ENCODE measurements at regions not wholly inside any gene's neighbourhood (a gene's known extent, or its start where the extent isn't known, plus 50 kb on each side); places are given as distances from the start of the nearest gene placed in this dataset.

GRCh38 chr3:152550284-152550683, 281.6 kb downstream of the MBNL1 start:
- Histone ChIP-seq H3K4me2 (no peak overlapping the region), H3K4me1 (no peaks in the 10 kb centered on the region), H3K27ac (no peak overlapping the region), H3K9me3 (0 out of 3 replicates have a peak, but pooled peaks cover 3% of the 10 kb centered on the region), H3K4me3 (no peak overlapping the region)
- ChIA-PET POLR2A (no interaction called here), CTCF (no interaction called here)
- no peak for TF ChIP-seq CHD4 (IDR thresholded peaks at IDR 0.05; ENCODE audit: borderline replicate concordance)
- no peak for TF ChIP-seq ZC3H11A (IDR thresholded peaks at IDR 0.05)
- no peak for TF ChIP-seq EP300 (IDR thresholded peaks at IDR 0.05)
- no peak for TF ChIP-seq MAX (IDR thresholded peaks at IDR 0.05)
- no peak for TF ChIP-seq ZSCAN20 (CRISPR knock-in tag; IDR thresholded peaks at IDR 0.05)
- no peak for TF ChIP-seq E2F6 (IDR thresholded peaks at IDR 0.05; ENCODE audit: borderline replicate concordance, low read depth)
- TF ChIP-seq JUNB (IDR thresholded peaks at IDR 0.05): no peak
- no peak for TF ChIP-seq RNF2 (IDR thresholded peaks at IDR 0.05; ENCODE audit: borderline replicate concordance, low read depth)
- TF ChIP-seq TP53 (CRISPR knock-in tag; IDR thresholded peaks at IDR 0.05): no peak
- TF ChIP-seq HMGXB4 (CRISPR knock-in tag; IDR thresholded peaks at IDR 0.05; ENCODE audit: borderline replicate concordance): no peak
- no peak for TF ChIP-seq FOSB (CRISPR knock-in tag; IDR thresholded peaks at IDR 0.05)
- no peak for TF ChIP-seq POLR2A (IDR thresholded peaks at IDR 0.05; ENCODE audit: low read length)
- no peak for TF ChIP-seq SREBF2 (IDR thresholded peaks at IDR 0.05)
- no peak for TF ChIP-seq RFX5 (IDR thresholded peaks at IDR 0.05)
- no peak for TF ChIP-seq ATOH8 (CRISPR knock-in tag; IDR thresholded peaks at IDR 0.05; ENCODE audit: low read depth)
- TF ChIP-seq CTCF (IDR thresholded peaks at IDR 0.05): no peak
- no peak for TF ChIP-seq REST (IDR thresholded peaks at IDR 0.05)
- ATAC-seq: no peak
- WGBS (ENCODE audit: missing lambda C conversion rate): 77% methylated on average over 1 of the region's 1 CpG
- DNase-seq (ENCODE audit: low read depth in 1 of 2, low spot score in 1 of 2): no peak
- no peak for FAIRE-seq

GRCh38 chr3:152554980-152555379, 280.0 kb upstream of the P2RY1 start:
- ATAC-seq (no peak), FAIRE-seq (no peak), DNase-seq (ENCODE audit: low read depth in 1 of 2, low spot score in 1 of 2) (no peak)
- Histone ChIP-seq H3K27ac (no peak overlapping the region), H3K9me3 (no peaks in the 10 kb centered on the region), H3K4me3 (no peak overlapping the region), H3K4me2 (no peak overlapping the region), H3K4me1 (0 out of 3 replicates have a peak, but pooled peaks cover 6% of the 10 kb centered on the region)
- WGBS (ENCODE audit: missing lambda C conversion rate): 61% methylated on average over 3 of the region's 3 CpGs
- TF ChIP-seq TFCP2L1 (CRISPR knock-in tag; IDR thresholded peaks at IDR 0.05) (no peak), HDAC2 (IDR thresholded peaks at IDR 0.05) (no peak), FOSB (CRISPR knock-in tag; IDR thresholded peaks at IDR 0.05) (no peak), PHF8 (IDR thresholded peaks at IDR 0.05; ENCODE audit: borderline replicate concordance, low read depth) (no peak), CHD4 (IDR thresholded peaks at IDR 0.05; ENCODE audit: borderline replicate concordance) (no peak), POLR2AphosphoS2 (conservative IDR thresholded peaks at IDR 0.05; ENCODE audit: low read length) (no peak), RCOR1 (IDR thresholded peaks at IDR 0.05; ENCODE audit: low read depth, low read length) (no peak), TP53 (CRISPR knock-in tag; IDR thresholded peaks at IDR 0.05) (no peak), REST (IDR thresholded peaks at IDR 0.05) (no peak)
- POLR2A ChIA-PET: interaction anchor here (0.5 kb wide), 1 partner anchor 85 kb away, joined by 3 read pairs; no protein-coding TSS in a partner anchor
- CTCF ChIA-PET: interaction anchor here (0.8 to 0.9 kb wide), 2 partner anchors 9 to 19 kb away, joined by 3 read pairs; no protein-coding TSS in a partner anchor

All from A549 (cell line).